H1 (cell line): ENCODE measurements at regions not wholly inside any gene's neighbourhood (a gene's known extent, or its start where the extent isn't known, plus 50 kb on each side); places are given as distances from the start of the nearest gene placed in this dataset.

Experiments
- CTCF ChIA-PET: fragments of 300-600 bp; sonication (Branson Sonifier 250); formaldehyde crosslinking; loops from one replicate; lab custom pipeline; 2021; ENCODE audit not compliant: partially characterized antibody; lab: Charles Lee
- POLR2A ChIA-PET: fragments of 300-600 bp; sonication (Branson Sonifier 250); formaldehyde crosslinking; loops from one replicate; lab custom pipeline; 2021; ENCODE audit warnings: inconsistent platforms; ENCODE audit not compliant: partially characterized antibody; lab: Charles Lee
- DNase-seq, 2 experiments: peaks; one replicate each; pipeline versions ENCODE4 v3.0.0 to v3.0.0-alpha.2; 2010 to 2022; ENCODE audit warnings: low spot score in 2 of 2, low read depth in 1 of 2, mixed read lengths in 1 of 2
- FAIRE-seq: peaks from 2 replicates; lab custom pipeline; 2011; peaks lifted over from hg19 to GRCh38; lab: Jason Lieb, UNC
- H2AFZ ChIP-seq: 2 replicates; pipeline ENCODE4 v1.8.1; 2012; ENCODE audit warnings: low read length, inconsistent platforms
- H2AK5ac ChIP-seq: 2 replicates; pipeline ENCODE4 v1.6.1; 2013; ENCODE audit warnings: low read depth, low read length
- H2BK120ac ChIP-seq: replicated peaks from 2 replicates; pipeline ENCODE3; 2013; ENCODE audit warnings: low read depth, low read length, inconsistent platforms
- H2BK12ac ChIP-seq: 2 replicates; pipeline ENCODE4 v1.6.1; 2013; ENCODE audit warnings: low read depth, low read length
- H2BK15ac ChIP-seq: 2 replicates; pipeline ENCODE4 v1.6.1; 2013; ENCODE audit warnings: low read length
- H2BK20ac ChIP-seq: 2 replicates; pipeline ENCODE4 v1.6.1; 2013; ENCODE audit warnings: low read length
- H2BK5ac ChIP-seq: 2 replicates; pipeline ENCODE4 v1.6.1; 2013; ENCODE audit warnings: low read depth, low read length
- H3K14ac ChIP-seq: 2 replicates; pipeline ENCODE4 v1.6.1; 2013; ENCODE audit warnings: inconsistent platforms; ENCODE audit not compliant: insufficient read length
- H3K18ac ChIP-seq: 2 replicates; pipeline ENCODE4 v1.6.1; 2013; ENCODE audit warnings: low read length; ENCODE audit errors: extremely low read depth
- H3K23ac ChIP-seq: 2 replicates; pipeline ENCODE4 v1.6.1; 2013; ENCODE audit warnings: inconsistent platforms; ENCODE audit not compliant: insufficient read length
- H3K23me2 ChIP-seq: 2 replicates; pipeline ENCODE4 v1.6.1; 2013; ENCODE audit warnings: low read depth, low read length
- H3K27ac ChIP-seq: 2 replicates; pipeline ENCODE4 v1.6.1; 2011; ENCODE audit warnings: low read depth, low read length, inconsistent platforms
- H3K27me3 ChIP-seq, 4 experiments: replicated peaks in 1 of 4; 1 replicate in 1 of 4; 2 replicates in 3 of 4; pipeline versions ENCODE4 v1.6.1 to v1.8.1; 2011 to 2013; ENCODE audit warnings: low read length in 3 of 4, mild to moderate bottlenecking in 3 of 4, inconsistent platforms in 2 of 4, mixed read lengths in 2 of 4, moderate library complexity in 1 of 4; ENCODE audit not compliant: control insufficient read depth in 3 of 4, insufficient read depth in 3 of 4; ENCODE audit errors: extremely low read depth in 1 of 4
- H3K36me3 ChIP-seq, 4 experiments: 2 replicates each; pipeline versions ENCODE4 v1.6.1 to v1.8.1; 2011 to 2013; ENCODE audit warnings: mild to moderate bottlenecking in 4 of 4, low read length in 3 of 4, moderate library complexity in 2 of 4, control low read depth in 1 of 4, inconsistent platforms in 1 of 4; ENCODE audit not compliant: insufficient read depth in 4 of 4, control insufficient read depth in 2 of 4
- H3K4ac ChIP-seq: replicated peaks from 2 replicates; pipeline ENCODE3; 2013; ENCODE audit warnings: low read length, low read depth, mixed read lengths, inconsistent platforms; ENCODE audit not compliant: insufficient read length
- H3K4me1 ChIP-seq, 4 experiments: replicated peaks in 1 of 4; 1 replicate in 1 of 4; 2 replicates in 3 of 4; pipeline versions ENCODE4 v1.6.1 to v1.8.1; 2011 to 2013; ENCODE audit warnings: low read length in 3 of 4, inconsistent platforms in 2 of 4, mixed read lengths in 1 of 4; ENCODE audit not compliant: insufficient read depth in 4 of 4, control insufficient read depth in 3 of 4
- H3K4me2 ChIP-seq, 2 experiments: 2 replicates each; pipeline versions ENCODE4 v1.6.1 to v1.8.1; 2011 to 2013; ENCODE audit warnings: low read depth in 2 of 2, low read length in 2 of 2, control low read depth in 1 of 2, inconsistent platforms in 1 of 2, mild to moderate bottlenecking in 1 of 2; ENCODE audit not compliant: insufficient read depth in 1 of 2
- H3K4me3 ChIP-seq, 4 experiments: fragments of 200-600, 300-600 bp in 1 of 4; sonication (generic), shearing (Covaris generic), sonication (Bioruptor Twin) in 1 of 4; 2 replicates each; pipeline versions ENCODE4 v1.5.1 to v1.8.1; 2011 to 2016; ENCODE audit warnings: low read length in 4 of 4, low read depth in 3 of 4, control low read depth in 2 of 4, inconsistent platforms in 2 of 4, mild to moderate bottlenecking in 2 of 4, mixed read lengths in 1 of 4, moderate library complexity in 1 of 4; ENCODE audit not compliant: insufficient read depth in 2 of 4; ENCODE audit errors: extremely low read depth in 1 of 4
- H3K56ac ChIP-seq: replicated peaks from 2 replicates; pipeline ENCODE3; 2013; ENCODE audit warnings: low read depth, mild to moderate bottlenecking, mixed read lengths, low read length, inconsistent platforms; ENCODE audit not compliant: insufficient read length
- H3K79me1 ChIP-seq: 2 replicates; pipeline ENCODE4 v1.6.1; 2013; ENCODE audit warnings: low read depth, low read length, control low read depth
- H3K79me2 ChIP-seq, 2 experiments: 2 replicates each; pipeline versions ENCODE4 v1.6.1 to v1.8.1; 2012 to 2013; ENCODE audit warnings: low read length in 2 of 2, mild to moderate bottlenecking in 2 of 2, inconsistent platforms in 1 of 2; ENCODE audit not compliant: insufficient read depth in 2 of 2, control insufficient read depth in 1 of 2
- H3K9ac ChIP-seq, 4 experiments: replicated peaks in 1 of 4; 1 replicate in 1 of 4; 2 replicates in 3 of 4; pipeline versions ENCODE4 v1.6.1 to v1.8.1; 2011 to 2013; ENCODE audit warnings: low read depth in 3 of 4, low read length in 3 of 4, control low read depth in 2 of 4, mild to moderate bottlenecking in 2 of 4, moderate library complexity in 2 of 4, inconsistent platforms in 1 of 4; ENCODE audit errors: extremely low read depth in 1 of 4
- H3K9me3 ChIP-seq, 2 experiments: 2 replicates each; pipeline versions ENCODE4 v1.6.1 to v1.8.1; 2012 to 2013; ENCODE audit warnings: mild to moderate bottlenecking in 2 of 2, moderate library complexity in 2 of 2, control low read depth in 1 of 2, inconsistent platforms in 1 of 2, low read depth in 1 of 2, low read length in 1 of 2, mixed read lengths in 1 of 2; ENCODE audit not compliant: insufficient read depth in 2 of 2
- H4K20me1 ChIP-seq, 2 experiments: replicated peaks in 1 of 2; 2 replicates each; pipeline versions ENCODE3 to v1.8.1; 2011 to 2013; ENCODE audit warnings: inconsistent platforms in 2 of 2, low read length in 2 of 2, mild to moderate bottlenecking in 1 of 2; ENCODE audit not compliant: insufficient read depth in 2 of 2, control insufficient read depth in 1 of 2
- H4K5ac ChIP-seq: 2 replicates; pipeline ENCODE4 v1.6.1; 2013; ENCODE audit warnings: low read length, low read depth, mixed read lengths, inconsistent platforms; ENCODE audit not compliant: insufficient read length
- H4K8ac ChIP-seq: 2 replicates; pipeline ENCODE4 v1.8.0; 2013; ENCODE audit warnings: mild to moderate bottlenecking, moderate library complexity, low read length, inconsistent platforms; ENCODE audit not compliant: insufficient read depth; ENCODE audit errors: extremely low read depth
- H4K91ac ChIP-seq: replicated peaks from 2 replicates; pipeline ENCODE3; 2013; ENCODE audit warnings: low read length, mixed read lengths, inconsistent platforms; ENCODE audit not compliant: insufficient read length
- ASH2L ChIP-seq: fragments of 200-600, 300-600 bp; sonication (generic); IDR thresholded peaks from one replicate; pipeline ENCODE4 v1.7.1; 2017; ENCODE audit warnings: low read length
- EGR1 ChIP-seq: IDR thresholded peaks from 2 replicates; pipeline ENCODE4 v1.6.1; 2011; ENCODE audit warnings: low read depth, low read length, borderline replicate concordance
- FOSL1 ChIP-seq: IDR thresholded peaks from 2 replicates; pipeline ENCODE4 v1.6.1; 2011; ENCODE audit warnings: mild to moderate bottlenecking, low read depth, low read length, moderate library complexity; ENCODE audit not compliant: insufficient read depth
- RAD21 ChIP-seq, 2 experiments: IDR thresholded peaks in 1 of 2; conservative IDR thresholded peaks in 1 of 2; 2 replicates each; pipeline ENCODE4 v1.6.1; 2011; ENCODE audit warnings: low read depth in 2 of 2, low read length in 2 of 2, improper control_type of control experiment in 1 of 2, inconsistent platforms in 1 of 2, mild to moderate bottlenecking in 1 of 2, moderate library complexity in 1 of 2
- RFX5 ChIP-seq: IDR thresholded peaks from 2 replicates; pipeline ENCODE4 v1.6.1; 2011; ENCODE audit warnings: low read depth, low read length, improper control_type of control experiment, borderline replicate concordance
- SP1 ChIP-seq: IDR thresholded peaks from 2 replicates; pipeline ENCODE4 v1.6.1; 2011; ENCODE audit warnings: low read depth, low read length
- SRF ChIP-seq: IDR thresholded peaks from 2 replicates; pipeline ENCODE4 v1.6.1; 2011; ENCODE audit warnings: mild to moderate bottlenecking, low read depth, low read length, moderate library complexity
- SUZ12 ChIP-seq: fragments of 200-600 bp; sonication (generic); IDR thresholded peaks from 2 replicates; pipeline ENCODE4 v1.6.1; 2012; ENCODE audit warnings: mild to moderate bottlenecking, inconsistent platforms, low read length, moderate library complexity, mixed read lengths
- WGBS, 2 experiments: shearing (Covaris generic) in 1 of 2; methylation state at CpG; one replicate each; pipeline versions ENCODE4 v1.1.6 to v1.1.7; 2013 to 2015; ENCODE audit warnings: low lambda C conversion rate in 2 of 2, mixed read lengths in 2 of 2, inconsistent platforms in 1 of 2, low coverage in 1 of 2, missing lambda C conversion rate in 1 of 2; ENCODE audit not compliant: insufficient replicate concordance in 2 of 2, insufficient coverage in 1 of 2, insufficient read length in 1 of 2; ENCODE audit errors: extremely low coverage in 1 of 2, missing lambda C conversion rate in 1 of 2; 5-methylcytosine and 5-hydroxymethylcytosine counted together

- no peak overlapping the region for H3K56ac ChIP-seq
- no peaks in the 10 kb centered on the region for H3K9me3 ChIP-seq
- H3K4me3 ChIP-seq = no peak overlapping the region
- WGBS, 2 experiments = 93% methylated on average over 2 of the region's 2 CpGs; no CpG with 5 or more reads in 1 of the 2 experiments
- no peak overlapping the region for H3K14ac ChIP-seq
- H3K4ac ChIP-seq = no peak overlapping the region
- H4K20me1 ChIP-seq = no peaks in the 10 kb centered on the region
- no peaks in the 10 kb centered on the region for H3K27me3 ChIP-seq
- no peak overlapping the region for H2BK15ac ChIP-seq
- no peak overlapping the region for H2BK20ac ChIP-seq
- DNase-seq (no peak), FAIRE-seq (no peak)
- H3K23ac ChIP-seq = no peak overlapping the region
- no peak overlapping the region for H2BK120ac ChIP-seq
- no peak overlapping the region for H4K8ac ChIP-seq
- no peak overlapping the region for H4K91ac ChIP-seq
- no peak overlapping the region for H2BK5ac ChIP-seq
- ChIA-PET CTCF (interaction anchor here (0.9 to 1.6 kb wide), 2 partner anchors 11 to 24 kb away, joined by 3 to 4 read pairs; no protein-coding TSS in a partner anchor), POLR2A (no interaction called here)
- H3K4me2 ChIP-seq = no peak overlapping the region
- H3K4me1 ChIP-seq = no peaks in the 10 kb centered on the region
- H2BK12ac ChIP-seq = no peak overlapping the region
- H3K27ac ChIP-seq = no peak overlapping the region
- H3K23me2 ChIP-seq = no peaks in the 10 kb centered on the region
- H3K79me2 ChIP-seq = no peaks in the 10 kb centered on the region
- H3K36me3 ChIP-seq = no peaks in the 10 kb centered on the region
- no peak overlapping the region for H2AK5ac ChIP-seq
- no peak overlapping the region for H3K18ac ChIP-seq
- H2AFZ ChIP-seq = no peak overlapping the region
- H3K9ac ChIP-seq = no peak overlapping the region
- no peak overlapping the region for H4K5ac ChIP-seq
- H3K79me1 ChIP-seq = no peaks in the 10 kb centered on the region
- TF ChIP-seq EGR1 (no peak), SRF (no peak), SUZ12 (no peak), FOSL1 (no peak), RAD21 (IDR thresholded peaks at IDR 0.05 in 1 of 2, conservative IDR thresholded peaks at IDR 0.05 in 1 of 2; ENCODE audit: low read depth in 2 of 2, low read length in 2 of 2) (no peak), ASH2L (no peak), RFX5 (no peak), SP1 (no peak)
Observed at GRCh38 chr3:6262010-6262409, 598.9 kb upstream of the GRM7 start.
